Vagina (tissue), 2 donors: ENCODE measurements at regions not wholly inside any gene's neighbourhood (a gene's known extent, or its start where the extent isn't known, plus 50 kb on each side); places are given as distances from the start of the nearest gene placed in this dataset.
A peak's percentile ranks its signal among the peaks of the same experiment; 100 is the strongest.

Experiments used
- DNase-seq, 2 donors: peaks; one replicate each; pipeline ENCODE4 v3.0.0-alpha.2; 2017; ENCODE audit errors: extremely low spot score in 2 of 2
- H3K27ac ChIP-seq: fragments of 200-600 bp; sonication (generic); one replicate; pipeline ENCODE4 v1.5.1; 2019
- H3K27me3 ChIP-seq: fragments of 200-600 bp; sonication (generic); one replicate; pipeline ENCODE4 v1.5.1; 2019
- H3K36me3 ChIP-seq, 2 donors: fragments of 200-600 bp; sonication (generic); one replicate each; pipeline ENCODE4 v1.5.1; 2017 to 2019
- H3K4me1 ChIP-seq: fragments of 200-600 bp; sonication (generic); one replicate; pipeline ENCODE4 v1.5.1; 2019
- H3K4me3 ChIP-seq, 2 donors: fragments of 200-600 bp; sonication (generic); 1 replicate in 1 of 2; 2 replicates in 1 of 2; pipeline ENCODE4 v1.5.1; 2016 to 2019
- H3K9me3 ChIP-seq: fragments of 200-600 bp; sonication (generic); one replicate; pipeline ENCODE4 v1.5.1; 2019
- POLR2A ChIP-seq, 2 donors: fragments of 450-650 bp; IDR thresholded peaks; one replicate each; pipeline ENCODE4 v1.6.1; 2017; ENCODE audit warnings: antibody characterized with exemption in 2 of 2, mild to moderate bottlenecking in 2 of 2, moderate library complexity in 2 of 2
- POLR2AphosphoS5 ChIP-seq, 2 donors: sonication (generic); formaldehyde crosslinking; IDR thresholded peaks; one replicate each; pipeline ENCODE4 v1.9.0; 2017; ENCODE audit warnings: antibody characterized with exemption in 2 of 2, mild to moderate bottlenecking in 2 of 2, low read depth in 1 of 2; ENCODE audit not compliant: insufficient read depth in 1 of 2
- intact Hi-C: fragments of 100-400 bp; cut with DNase I; formaldehyde crosslinking; loops from one replicate; pipeline ENCODE4 v1.15.1; 2023
- TF ChIP-seq, protein P1 (sequence below), 3 experiments: fragments of 450-650 bp in 2 of 3; fragments of 200-600 bp in 1 of 3; sonication (generic) in 1 of 3; IDR thresholded peaks; one replicate each; pipeline ENCODE4 v1.5.1; 2017 to 2019; ENCODE audit warnings: antibody characterized with exemption in 3 of 3, mild to moderate bottlenecking in 2 of 3, moderate library complexity in 2 of 3

DNA sequence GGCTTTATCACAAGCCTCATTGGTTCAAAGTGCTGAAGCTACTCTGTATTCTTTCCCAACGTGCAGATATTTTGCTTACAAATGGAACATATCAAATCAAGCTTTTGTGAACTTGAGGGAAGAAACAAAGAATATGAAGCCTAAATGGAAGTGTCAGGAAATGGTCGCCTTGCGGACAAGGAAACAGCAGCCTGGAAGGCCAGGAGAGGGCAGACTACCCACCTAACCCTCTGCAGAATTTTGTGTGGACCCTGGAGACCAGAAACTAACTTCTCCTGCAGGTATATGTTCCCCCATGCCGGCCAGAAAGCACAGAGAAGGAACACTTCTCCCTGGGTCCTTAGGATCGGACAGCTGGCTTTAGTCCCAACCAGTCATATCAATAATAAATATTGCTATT lies 1425.8 kb downstream of the PCDH7 start:
- H3K4me3 ChIP-seq: no peak overlapping the region
- H3K4me1 ChIP-seq: peaks cover 4% of the 10 kb centered on the region
- H3K27me3 ChIP-seq: no peaks in the 10 kb centered on the region
- DNase-seq: no peak
- no peak for TF ChIP-seq POLR2A (IDR thresholded peaks at IDR 0.05)
- TF ChIP-seq, protein P1, sequence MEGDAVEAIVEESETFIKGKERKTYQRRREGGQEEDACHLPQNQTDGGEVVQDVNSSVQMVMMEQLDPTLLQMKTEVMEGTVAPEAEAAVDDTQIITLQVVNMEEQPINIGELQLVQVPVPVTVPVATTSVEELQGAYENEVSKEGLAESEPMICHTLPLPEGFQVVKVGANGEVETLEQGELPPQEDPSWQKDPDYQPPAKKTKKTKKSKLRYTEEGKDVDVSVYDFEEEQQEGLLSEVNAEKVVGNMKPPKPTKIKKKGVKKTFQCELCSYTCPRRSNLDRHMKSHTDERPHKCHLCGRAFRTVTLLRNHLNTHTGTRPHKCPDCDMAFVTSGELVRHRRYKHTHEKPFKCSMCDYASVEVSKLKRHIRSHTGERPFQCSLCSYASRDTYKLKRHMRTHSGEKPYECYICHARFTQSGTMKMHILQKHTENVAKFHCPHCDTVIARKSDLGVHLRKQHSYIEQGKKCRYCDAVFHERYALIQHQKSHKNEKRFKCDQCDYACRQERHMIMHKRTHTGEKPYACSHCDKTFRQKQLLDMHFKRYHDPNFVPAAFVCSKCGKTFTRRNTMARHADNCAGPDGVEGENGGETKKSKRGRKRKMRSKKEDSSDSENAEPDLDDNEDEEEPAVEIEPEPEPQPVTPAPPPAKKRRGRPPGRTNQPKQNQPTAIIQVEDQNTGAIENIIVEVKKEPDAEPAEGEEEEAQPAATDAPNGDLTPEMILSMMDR (IDR thresholded peaks at IDR 0.05): no peak
- H3K9me3 ChIP-seq: no peaks in the 10 kb centered on the region
- H3K27ac ChIP-seq: no peak overlapping the region
- H3K36me3 ChIP-seq: no peaks in the 10 kb centered on the region
- intact Hi-C loops: no loop called here

DNA sequence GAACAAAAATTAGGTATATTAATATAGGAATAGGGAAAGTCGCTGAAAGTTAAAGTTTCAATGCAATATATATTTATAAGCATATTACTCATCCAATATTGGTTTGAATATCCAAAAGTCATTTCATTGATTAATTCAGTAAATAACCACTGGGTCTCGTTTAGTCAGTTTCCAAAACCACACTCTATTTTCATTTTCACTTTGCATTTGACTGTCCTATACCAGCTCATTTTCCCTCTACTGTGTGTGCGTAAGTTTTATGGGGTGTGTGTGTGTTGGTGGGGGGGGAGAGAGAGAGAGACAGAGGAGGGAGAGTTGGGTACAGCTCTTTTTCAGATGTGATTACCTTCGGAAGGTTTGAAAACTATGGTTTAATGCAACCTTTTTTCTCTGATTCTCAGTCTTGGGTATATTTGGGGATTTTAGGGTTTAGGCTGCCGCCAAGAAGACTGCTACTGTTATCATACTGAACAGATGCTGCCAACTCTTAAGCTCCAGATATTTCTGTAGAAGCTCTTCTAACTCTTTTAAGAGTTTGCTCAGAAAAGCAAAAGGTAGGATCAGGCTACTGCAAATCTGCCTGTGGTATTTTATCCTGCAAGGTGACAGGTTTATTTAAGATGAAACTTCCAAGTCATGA lies 1427.4 kb downstream of the PCDH7 start:
- H3K27ac ChIP-seq: no peak overlapping the region
- H3K9me3 ChIP-seq: no peaks in the 10 kb centered on the region
- no peak for TF ChIP-seq POLR2AphosphoS5 (IDR thresholded peaks at IDR 0.05; ENCODE audit: insufficient read depth in 1 of 2, low read depth in 1 of 2)
- TF ChIP-seq, protein P1 (IDR thresholded peaks at IDR 0.05): no peak
- TF ChIP-seq POLR2A (IDR thresholded peaks at IDR 0.05): no peak
- no peaks in the 10 kb centered on the region for H3K27me3 ChIP-seq
- intact Hi-C loops: no loop called here
- peaks cover 4% of the 10 kb centered on the region for H3K4me1 ChIP-seq
- no peak for DNase-seq
- H3K36me3 ChIP-seq: no peaks in the 10 kb centered on the region
- H3K4me3 ChIP-seq: peak overlapping the region; percentile 8 to 16

DNA sequence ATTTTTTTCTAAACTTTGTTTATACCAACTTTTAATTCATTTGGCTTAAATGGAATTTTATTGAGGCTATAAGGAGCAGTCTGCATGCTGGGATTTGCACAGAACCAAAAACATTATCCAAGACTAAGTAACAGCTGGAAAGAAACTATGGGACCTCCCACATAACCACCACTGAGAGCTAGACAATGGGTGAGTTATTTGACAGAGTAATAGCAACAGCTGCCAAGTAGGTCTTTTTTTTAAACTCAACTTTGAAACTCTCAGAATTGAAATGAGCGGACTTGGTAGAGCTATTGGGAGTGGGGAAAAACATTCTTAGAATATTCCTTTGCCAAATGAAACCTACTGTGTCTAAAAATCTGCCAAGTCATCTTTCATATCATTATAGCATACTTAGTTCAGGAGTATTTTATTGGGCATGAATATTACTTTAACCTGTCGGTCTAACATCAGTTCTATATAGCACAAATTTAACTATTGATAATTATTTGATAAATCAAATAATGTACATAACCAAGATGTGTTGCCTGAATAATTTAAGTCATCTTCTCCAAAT lies 1428.0 kb downstream of the PCDH7 start:
- Histone ChIP-seq H3K36me3 (no peaks in the 10 kb centered on the region), H3K4me3 (no peak overlapping the region), H3K9me3 (no peaks in the 10 kb centered on the region), H3K27me3 (no peaks in the 10 kb centered on the region), H3K27ac (no peak overlapping the region), H3K4me1 (peaks cover 4% of the 10 kb centered on the region)
- no peak for DNase-seq
- intact Hi-C loops: no loop called here
- TF ChIP-seq, protein P1 (IDR thresholded peaks at IDR 0.05): no peak
- TF ChIP-seq POLR2AphosphoS5 (IDR thresholded peaks at IDR 0.05; ENCODE audit: insufficient read depth in 1 of 2, low read depth in 1 of 2) (no peak), POLR2A (IDR thresholded peaks at IDR 0.05) (no peak)

DNA sequence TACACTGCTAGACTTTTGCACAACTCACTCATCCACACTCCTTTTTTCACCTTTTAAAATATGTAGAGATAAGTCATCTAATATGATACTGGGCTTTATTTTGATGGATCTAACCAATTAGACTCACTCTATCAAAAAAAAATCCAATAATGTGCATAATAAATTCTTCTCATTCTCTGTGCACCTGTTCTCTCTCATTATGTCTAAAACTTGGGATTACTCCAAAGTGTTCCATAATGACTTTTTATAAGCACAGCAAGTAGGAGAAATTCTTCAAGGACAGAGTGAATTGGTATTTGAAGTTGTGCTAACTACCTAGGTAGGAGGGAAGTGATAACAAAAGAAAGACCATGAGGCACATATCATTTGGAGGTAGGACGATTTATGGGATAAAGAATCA lies 1438.8 kb downstream of the PCDH7 start:
- Histone ChIP-seq H3K9me3 (no peaks in the 10 kb centered on the region), H3K27ac (no peak overlapping the region), H3K36me3 (no peaks in the 10 kb centered on the region), H3K4me1 (no peaks in the 10 kb centered on the region), H3K27me3 (no peaks in the 10 kb centered on the region), H3K4me3 (no peak overlapping the region)
- intact Hi-C loops: no loop called here
- TF ChIP-seq POLR2A (IDR thresholded peaks at IDR 0.05) (no peak), POLR2AphosphoS5 (IDR thresholded peaks at IDR 0.05; ENCODE audit: insufficient read depth in 1 of 2, low read depth in 1 of 2) (no peak)
- TF ChIP-seq, protein P1 (IDR thresholded peaks at IDR 0.05): no peak
- DNase-seq: no peak

DNA sequence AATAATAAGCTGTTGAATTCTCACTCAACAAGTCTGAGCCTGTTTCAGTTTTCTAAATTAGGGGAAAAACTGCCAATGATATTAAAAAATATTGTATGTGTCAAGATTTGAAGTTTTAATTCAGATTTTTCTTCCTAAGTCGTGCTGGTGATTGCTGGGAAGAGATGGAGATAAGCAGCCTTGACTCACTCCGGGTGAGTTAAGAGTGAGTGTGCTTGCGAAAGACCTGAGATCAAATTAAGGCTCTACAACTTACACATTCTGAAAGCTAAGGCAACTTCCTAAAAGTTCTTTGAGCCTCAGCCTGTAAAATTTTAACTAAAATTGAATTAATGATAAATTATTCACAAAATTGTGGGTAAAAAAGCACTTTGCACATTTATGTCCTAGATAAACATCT lies 1441.2 kb downstream of the PCDH7 start:
- Histone ChIP-seq H3K36me3 (no peaks in the 10 kb centered on the region), H3K27me3 (no peaks in the 10 kb centered on the region), H3K9me3 (no peaks in the 10 kb centered on the region), H3K4me3 (no peak overlapping the region), H3K4me1 (no peaks in the 10 kb centered on the region), H3K27ac (no peak overlapping the region)
- TF ChIP-seq POLR2A (IDR thresholded peaks at IDR 0.05) (no peak), POLR2AphosphoS5 (IDR thresholded peaks at IDR 0.05; ENCODE audit: insufficient read depth in 1 of 2, low read depth in 1 of 2) (no peak)
- TF ChIP-seq, protein P1 (IDR thresholded peaks at IDR 0.05): no peak
- intact Hi-C loops: no loop called here
- no peak for DNase-seq
